ENCODE measurements at regions not wholly inside any gene's neighbourhood (a gene's known extent, or its start where the extent isn't known, plus 50 kb on each side); places are given as distances from the start of the nearest gene placed in this dataset.

DNA sequence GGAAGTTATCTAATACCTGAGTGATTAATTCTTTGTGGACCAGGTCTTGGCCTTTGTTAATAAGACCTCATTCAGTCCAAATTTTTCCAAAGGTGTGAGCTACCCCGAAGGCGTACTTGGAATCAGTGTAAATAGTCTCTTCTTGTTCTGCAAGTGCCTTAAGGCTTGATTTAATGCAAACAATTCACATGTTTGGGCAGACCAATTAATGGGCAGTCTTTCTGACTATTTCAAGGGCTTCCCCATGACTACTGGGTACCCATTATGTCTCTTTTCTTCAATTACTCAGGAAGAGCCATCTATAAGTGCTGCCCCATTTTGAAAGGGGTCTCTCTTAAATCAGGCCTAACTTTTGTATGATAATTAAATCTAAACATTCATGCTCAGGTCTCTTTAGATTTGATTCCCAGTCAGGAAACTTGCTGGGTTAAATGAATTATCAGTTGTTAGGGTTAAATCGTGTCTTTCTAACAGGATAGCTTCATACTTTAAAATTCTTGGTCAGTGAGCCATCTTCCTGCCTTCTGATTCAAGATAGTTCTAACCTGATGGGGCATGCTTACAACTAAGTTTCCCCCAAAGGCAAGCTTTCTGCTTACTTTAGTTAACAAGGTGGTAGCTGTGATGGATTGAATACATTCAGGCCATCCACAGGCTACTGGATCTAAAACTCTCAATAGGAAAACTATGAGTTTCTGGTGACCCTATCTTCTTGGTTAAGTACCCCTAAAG is 179.6 kb downstream of the CCNG2 start:
- no peak overlapping the region for H3K4me3 Mint-ChIP-seq
- no peaks in the 10 kb centered on the region for H3K36me3 Mint-ChIP-seq
- peaks cover 0 to 10% of the 10 kb centered on the region in 2 donors for H3K9me3 Mint-ChIP-seq
- Histone ChIP-seq H3K4me3 (ENCODE audit: low read length) (no peak overlapping the region), H3K27me3 (ENCODE audit: control insufficient read depth, insufficient read depth, low read length) (no peaks in the 10 kb centered on the region), H3K4me1 (ENCODE audit: control insufficient read depth, insufficient read depth, low read length) (no peaks in the 10 kb centered on the region), H3K36me3 (ENCODE audit: control insufficient read depth, insufficient read depth, low read length) (no peaks in the 10 kb centered on the region), H3K9me3 (ENCODE audit: control insufficient read depth, insufficient read depth, low read length) (peaks cover 10% of the 10 kb centered on the region), H3K27ac (ENCODE audit: low read length) (no peak overlapping the region)
- intact Hi-C loops (cut with micrococcal nuclease) = no loop called here
- TF ChIP-seq, protein P1, sequence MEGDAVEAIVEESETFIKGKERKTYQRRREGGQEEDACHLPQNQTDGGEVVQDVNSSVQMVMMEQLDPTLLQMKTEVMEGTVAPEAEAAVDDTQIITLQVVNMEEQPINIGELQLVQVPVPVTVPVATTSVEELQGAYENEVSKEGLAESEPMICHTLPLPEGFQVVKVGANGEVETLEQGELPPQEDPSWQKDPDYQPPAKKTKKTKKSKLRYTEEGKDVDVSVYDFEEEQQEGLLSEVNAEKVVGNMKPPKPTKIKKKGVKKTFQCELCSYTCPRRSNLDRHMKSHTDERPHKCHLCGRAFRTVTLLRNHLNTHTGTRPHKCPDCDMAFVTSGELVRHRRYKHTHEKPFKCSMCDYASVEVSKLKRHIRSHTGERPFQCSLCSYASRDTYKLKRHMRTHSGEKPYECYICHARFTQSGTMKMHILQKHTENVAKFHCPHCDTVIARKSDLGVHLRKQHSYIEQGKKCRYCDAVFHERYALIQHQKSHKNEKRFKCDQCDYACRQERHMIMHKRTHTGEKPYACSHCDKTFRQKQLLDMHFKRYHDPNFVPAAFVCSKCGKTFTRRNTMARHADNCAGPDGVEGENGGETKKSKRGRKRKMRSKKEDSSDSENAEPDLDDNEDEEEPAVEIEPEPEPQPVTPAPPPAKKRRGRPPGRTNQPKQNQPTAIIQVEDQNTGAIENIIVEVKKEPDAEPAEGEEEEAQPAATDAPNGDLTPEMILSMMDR (IDR thresholded peaks at IDR 0.05) = no peak
- no peaks in the 10 kb centered on the region for H3K27me3 Mint-ChIP-seq (ENCODE audit: low read depth in 2 of 2)
- DNase-seq = no peak
- no peak overlapping the region for H3K27ac Mint-ChIP-seq
- ATAC-seq = no peak
- 90% methylated on average over 3 of the region's 3 CpGs for WGBS (ENCODE audit: insufficient coverage)
- no peaks in the 10 kb centered on the region for H3K4me1 Mint-ChIP-seq

DNA sequence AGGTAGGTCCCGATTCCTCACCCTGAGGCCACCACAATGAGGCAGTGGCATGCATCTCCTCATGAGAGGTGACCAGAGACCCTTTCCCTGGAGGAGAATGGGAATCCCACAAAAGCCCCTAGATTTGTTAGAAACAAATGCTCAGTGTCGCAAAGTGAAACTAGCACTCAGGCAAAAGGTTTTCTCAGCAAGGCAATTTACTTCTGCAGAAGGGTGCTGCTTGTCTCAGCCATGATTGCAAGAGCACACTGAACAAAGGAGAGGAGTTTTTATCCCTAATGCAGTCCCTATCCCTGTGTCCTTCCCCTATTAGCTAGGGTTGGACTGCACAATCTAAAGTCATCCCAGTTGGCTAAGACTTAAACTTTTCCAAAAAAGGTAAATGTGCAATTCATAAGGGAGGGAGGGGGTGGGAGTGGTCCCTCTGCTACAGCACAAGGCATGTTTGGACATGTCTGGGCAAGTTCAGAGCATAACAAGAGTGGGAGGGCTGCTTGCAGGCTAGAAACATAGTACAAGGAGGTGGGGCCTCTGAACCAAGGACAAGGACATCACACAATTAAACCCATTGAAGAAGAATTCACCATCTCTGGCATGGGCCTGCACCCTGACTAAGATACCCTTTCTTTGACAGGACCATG is 185.3 kb downstream of the CCNG2 start:
- Histone ChIP-seq H3K27ac (ENCODE audit: low read length) (no peak overlapping the region), H3K27me3 (ENCODE audit: control insufficient read depth, insufficient read depth, low read length) (no peaks in the 10 kb centered on the region), H3K4me1 (ENCODE audit: control insufficient read depth, insufficient read depth, low read length) (no peaks in the 10 kb centered on the region), H3K9me3 (ENCODE audit: control insufficient read depth, insufficient read depth, low read length) (peaks cover 7% of the 10 kb centered on the region), H3K36me3 (ENCODE audit: control insufficient read depth, insufficient read depth, low read length) (no peaks in the 10 kb centered on the region), H3K4me3 (ENCODE audit: low read length) (no peak overlapping the region)
- H3K27me3 Mint-ChIP-seq (ENCODE audit: low read depth in 2 of 2) = peaks cover 2 to 16% of the 10 kb centered on the region in 2 donors
- intact Hi-C loops (cut with micrococcal nuclease) = no loop called here
- H3K4me1 Mint-ChIP-seq = no peaks in the 10 kb centered on the region
- no peak overlapping the region for H3K27ac Mint-ChIP-seq
- no peak for ATAC-seq
- no peak overlapping the region for H3K4me3 Mint-ChIP-seq
- DNase-seq = no peak
- H3K36me3 Mint-ChIP-seq = peaks cover 6% of the 10 kb centered on the region
- peaks cover 3 to 8% of the 10 kb centered on the region in 2 donors for H3K9me3 Mint-ChIP-seq
- WGBS (ENCODE audit: insufficient coverage) = 96% methylated on average over 2 of the region's 2 CpGs
- TF ChIP-seq, protein P1 (IDR thresholded peaks at IDR 0.05) = no peak

DNA sequence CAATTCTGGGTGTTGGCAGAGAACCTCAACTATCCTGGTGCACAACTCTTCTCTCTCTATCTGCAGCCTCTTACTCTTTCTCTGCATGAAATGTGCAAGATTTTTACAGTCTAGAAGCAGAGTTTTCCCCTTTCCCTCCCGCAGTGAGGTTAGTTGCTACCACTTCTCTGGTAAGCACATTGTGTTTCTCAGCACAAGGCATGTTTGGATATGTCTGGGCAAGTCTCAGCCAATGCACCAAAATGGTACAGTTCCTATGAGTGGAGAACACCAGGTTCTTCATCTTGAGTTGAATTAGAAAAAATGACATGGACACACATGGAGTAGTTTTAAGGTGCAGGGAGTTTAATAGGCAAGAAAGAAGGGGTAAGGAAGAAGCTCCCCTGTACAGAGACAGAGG is 187.0 kb downstream of the CCNG2 start:
- Histone ChIP-seq H3K27me3 (ENCODE audit: control insufficient read depth, insufficient read depth, low read length) (no peaks in the 10 kb centered on the region), H3K27ac (ENCODE audit: low read length) (no peak overlapping the region), H3K36me3 (ENCODE audit: control insufficient read depth, insufficient read depth, low read length) (no peaks in the 10 kb centered on the region), H3K4me1 (ENCODE audit: control insufficient read depth, insufficient read depth, low read length) (no peaks in the 10 kb centered on the region), H3K9me3 (ENCODE audit: control insufficient read depth, insufficient read depth, low read length) (peaks cover 7% of the 10 kb centered on the region), H3K4me3 (ENCODE audit: low read length) (no peak overlapping the region)
- H3K36me3 Mint-ChIP-seq = peaks cover 6% of the 10 kb centered on the region
- DNase-seq (no peak), ATAC-seq (no peak)
- H3K4me3 Mint-ChIP-seq = no peak overlapping the region
- H3K27ac Mint-ChIP-seq = no peak overlapping the region
- H3K4me1 Mint-ChIP-seq = no peaks in the 10 kb centered on the region
- TF ChIP-seq, protein P1 (IDR thresholded peaks at IDR 0.05) = no peak
- peaks cover 2 to 16% of the 10 kb centered on the region in 2 donors for H3K27me3 Mint-ChIP-seq (ENCODE audit: low read depth in 2 of 2)
- 85% methylated on average over 1 of the region's 1 CpG for WGBS (ENCODE audit: insufficient coverage)
- intact Hi-C loops (cut with micrococcal nuclease) = no loop called here
- H3K9me3 Mint-ChIP-seq = peaks cover 3 to 8% of the 10 kb centered on the region in 2 donors

All from natural killer cell (primary cell).